ENCODE measurements at regions not wholly inside any gene's neighbourhood (a gene's known extent, or its start where the extent isn't known, plus 50 kb on each side); places are given as distances from the start of the nearest gene placed in this dataset.

- no peak overlapping the region for H3K27ac ChIP-seq
- WGBS (ENCODE audit: insufficient coverage, low coverage, low lambda C conversion rate, missing lambda C conversion rate): 61% methylated on average over 1 of the region's 1 CpG
Measured at GRCh38 chr13:50106559-50106958, 91.3 kb downstream of the KCNRG start.

GRCh38 chr13:50107205-50107604 lies 92.0 kb downstream of the KCNRG start:
- 60% methylated on average over 1 of the region's 1 CpG for WGBS (ENCODE audit: insufficient coverage, low coverage, low lambda C conversion rate, missing lambda C conversion rate)
- Histone ChIP-seq H3K36me3 (no peaks in the 10 kb centered on the region), H3K4me1 (peaks cover 0 to 5% (median 0%) of the 10 kb centered on the region in 4 donors), H3K27ac (no peak overlapping the region), H3K27me3 (no peaks in the 10 kb centered on the region), H3K9me3 (no peaks in the 10 kb centered on the region), H3K4me3 (no peak overlapping the region)
- TF ChIP-seq, protein P1, sequence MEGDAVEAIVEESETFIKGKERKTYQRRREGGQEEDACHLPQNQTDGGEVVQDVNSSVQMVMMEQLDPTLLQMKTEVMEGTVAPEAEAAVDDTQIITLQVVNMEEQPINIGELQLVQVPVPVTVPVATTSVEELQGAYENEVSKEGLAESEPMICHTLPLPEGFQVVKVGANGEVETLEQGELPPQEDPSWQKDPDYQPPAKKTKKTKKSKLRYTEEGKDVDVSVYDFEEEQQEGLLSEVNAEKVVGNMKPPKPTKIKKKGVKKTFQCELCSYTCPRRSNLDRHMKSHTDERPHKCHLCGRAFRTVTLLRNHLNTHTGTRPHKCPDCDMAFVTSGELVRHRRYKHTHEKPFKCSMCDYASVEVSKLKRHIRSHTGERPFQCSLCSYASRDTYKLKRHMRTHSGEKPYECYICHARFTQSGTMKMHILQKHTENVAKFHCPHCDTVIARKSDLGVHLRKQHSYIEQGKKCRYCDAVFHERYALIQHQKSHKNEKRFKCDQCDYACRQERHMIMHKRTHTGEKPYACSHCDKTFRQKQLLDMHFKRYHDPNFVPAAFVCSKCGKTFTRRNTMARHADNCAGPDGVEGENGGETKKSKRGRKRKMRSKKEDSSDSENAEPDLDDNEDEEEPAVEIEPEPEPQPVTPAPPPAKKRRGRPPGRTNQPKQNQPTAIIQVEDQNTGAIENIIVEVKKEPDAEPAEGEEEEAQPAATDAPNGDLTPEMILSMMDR (IDR thresholded peaks at IDR 0.05): no peak
- TF ChIP-seq POLR2A (IDR thresholded peaks at IDR 0.05): no peak
- ATAC-seq: no peak
- DNase-seq: no peak
- intact Hi-C loops (cut with DNase I): no loop called here

More at GRCh38 chr13:50106559-50106958, 91.3 kb downstream of the KCNRG start:
- intact Hi-C loops (cut with DNase I): no loop called here
- H3K9me3 ChIP-seq: no peaks in the 10 kb centered on the region
- peaks cover 0 to under 1% (median 0%) of the 10 kb centered on the region in 4 donors for H3K4me1 ChIP-seq
- ATAC-seq (peak in 1 of 4 donors; percentile 28), DNase-seq (no peak)
- no peaks in the 10 kb centered on the region for H3K27me3 ChIP-seq
- no peaks in the 10 kb centered on the region for H3K36me3 ChIP-seq
- H3K4me3 ChIP-seq: no peak overlapping the region
- TF ChIP-seq, protein P1 (IDR thresholded peaks at IDR 0.05): no peak
- no peak for TF ChIP-seq POLR2A (IDR thresholded peaks at IDR 0.05)

GRCh38 chr13:50114961-50115360 lies 99.7 kb downstream of the KCNRG start:
- Histone ChIP-seq H3K9me3 (no peaks in the 10 kb centered on the region), H3K27ac (no peak overlapping the region), H3K27me3 (no peaks in the 10 kb centered on the region), H3K36me3 (no peaks in the 10 kb centered on the region), H3K4me1 (peaks cover 0 to 5% (median 2%) of the 10 kb centered on the region in 4 donors), H3K4me3 (no peak overlapping the region)
- DNase-seq: no peak
- no peak for TF ChIP-seq POLR2A (IDR thresholded peaks at IDR 0.05)
- TF ChIP-seq, protein P1 (IDR thresholded peaks at IDR 0.05): no peak
- no peak for ATAC-seq
- WGBS (ENCODE audit: insufficient coverage, low coverage, low lambda C conversion rate, missing lambda C conversion rate): 77% methylated on average over 2 of the region's 2 CpGs
- intact Hi-C loops (cut with DNase I): no loop called here

DNA sequence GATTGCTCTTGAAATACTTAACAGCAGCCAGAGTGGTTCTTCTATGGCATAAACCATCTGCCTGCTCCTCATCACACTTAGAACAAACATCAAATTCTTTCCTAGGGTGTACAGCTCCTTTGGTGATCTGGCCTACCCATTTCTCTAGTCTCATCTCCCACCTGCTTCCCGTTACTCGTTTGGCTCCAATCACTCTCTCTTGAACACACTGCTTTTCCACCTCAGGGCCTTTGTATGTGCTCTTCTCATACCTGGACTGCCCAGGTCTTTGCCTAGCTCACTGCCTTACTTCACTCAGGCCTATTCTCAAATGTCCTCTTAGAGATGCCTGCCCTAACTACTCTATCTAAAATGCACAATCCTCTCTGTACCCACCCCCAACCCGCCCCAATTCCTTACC lies 100.5 kb downstream of the KCNRG start:
- intact Hi-C loops (cut with DNase I): no loop called here
- TF ChIP-seq, protein P1 (IDR thresholded peaks at IDR 0.05): no peak
- no peak for TF ChIP-seq POLR2A (IDR thresholded peaks at IDR 0.05)
- 83% methylated on average over 3 of the region's 3 CpGs for WGBS (ENCODE audit: insufficient coverage, low coverage, low lambda C conversion rate, missing lambda C conversion rate)
- DNase-seq (no peak), ATAC-seq (no peak)
- peaks cover 0 to 5% (median 2%) of the 10 kb centered on the region in 4 donors for H3K4me1 ChIP-seq
- H3K9me3 ChIP-seq: no peaks in the 10 kb centered on the region
- H3K27ac ChIP-seq: no peak overlapping the region
- H3K36me3 ChIP-seq: no peaks in the 10 kb centered on the region
- no peaks in the 10 kb centered on the region for H3K27me3 ChIP-seq
- H3K4me3 ChIP-seq: no peak overlapping the region
